Tibial artery (tissue), 4 donors: ENCODE measurements at regions not wholly inside any gene's neighbourhood (a gene's known extent, or its start where the extent isn't known, plus 50 kb on each side); places are given as distances from the start of the nearest gene placed in this dataset.

Source experiments
- DNase-seq, 2 donors: peaks; one replicate each; pipeline ENCODE4 v3.0.0-alpha.2; 2019
- H3K27ac ChIP-seq, 2 donors: fragments of 200-600 bp; sonication (generic) in 1 of 2; 1 replicate in 1 of 2; 2 replicates in 1 of 2; pipeline ENCODE4 v1.5.1; 2018 to 2019; ENCODE audit warnings: mild to moderate bottlenecking in 1 of 2
- H3K27me3 ChIP-seq, 2 donors: fragments of 200-600 bp; sonication (generic) in 1 of 2; one replicate each; pipeline versions ENCODE4 v1.5.1 to v1.6.0; 2016 to 2019
- H3K36me3 ChIP-seq, 3 donors: fragments of 200-600 bp; sonication (generic) in 2 of 3; one replicate each; pipeline ENCODE4 v1.5.1; 2016 to 2019; ENCODE audit warnings: mild to moderate bottlenecking in 2 of 3
- H3K4me1 ChIP-seq, 4 donors: fragments of 200-600 bp; sonication (generic) in 2 of 4; 1 replicate in 3 of 4; 2 replicates in 1 of 4; pipeline ENCODE4 v1.5.1; 2016 to 2019
- H3K4me3 ChIP-seq, 2 donors: fragments of 200-600 bp; sonication (generic) in 1 of 2; 1 replicate in 1 of 2; 2 replicates in 1 of 2; pipeline ENCODE4 v1.5.1; 2018 to 2019; ENCODE audit warnings: mild to moderate bottlenecking in 2 of 2
- H3K9me3 ChIP-seq, 3 donors: fragments of 200-600 bp; sonication (generic) in 1 of 3; one replicate each; pipeline ENCODE4 v1.5.1; 2016 to 2019
- intact Hi-C: fragments of 100-400 bp; cut with DNase I; formaldehyde crosslinking; loops from one replicate; pipeline ENCODE4 v1.15.0; 2023; ENCODE audit warnings: low total_unique reads
- TF ChIP-seq, protein P1 (sequence below), 2 experiments: fragments of 200-600 bp in 1 of 2; fragments of 450-650 bp in 1 of 2; IDR thresholded peaks; one replicate each; pipeline ENCODE4 v1.5.1; 2017 to 2019; ENCODE audit warnings: antibody characterized with exemption in 2 of 2, mild to moderate bottlenecking in 1 of 2, moderate library complexity in 1 of 2

DNA sequence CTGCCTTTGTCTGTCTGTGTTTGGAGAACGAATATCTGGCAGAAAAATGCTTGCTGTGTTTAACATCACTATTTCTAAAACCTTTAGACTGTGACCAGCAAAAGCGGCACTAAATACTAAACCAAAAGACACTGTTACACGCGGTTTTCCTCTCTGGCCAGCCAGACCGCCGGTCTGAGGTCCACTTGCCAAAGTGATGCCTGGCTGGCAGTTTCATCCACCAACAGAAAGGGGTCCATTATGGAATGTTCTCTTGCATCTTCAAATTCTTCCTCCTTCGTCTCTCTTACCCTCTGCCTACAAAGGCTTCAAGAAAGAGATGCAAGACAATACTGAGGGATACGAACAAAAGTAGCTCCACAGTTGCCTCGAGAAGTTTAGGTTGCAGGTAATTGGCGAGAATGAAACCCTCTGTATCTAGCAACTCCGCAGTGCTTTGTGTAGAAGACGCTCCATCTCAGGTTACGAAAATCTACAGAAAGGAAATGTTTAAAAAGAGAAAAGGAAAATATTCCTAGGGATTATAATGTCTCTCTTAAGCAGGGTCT, 176.6 kb downstream of the TRIM27 start:
- Histone ChIP-seq H3K4me1 (no peaks in the 10 kb centered on the region), H3K9me3 (peaks cover 0 to 14% (median 5%) of the 10 kb centered on the region in 3 donors), H3K27me3 (peaks cover 0 to 6% of the 10 kb centered on the region in 2 donors), H3K36me3 (no peaks in the 10 kb centered on the region), H3K4me3 (no peak overlapping the region), H3K27ac (no peak overlapping the region)
- TF ChIP-seq, protein P1, sequence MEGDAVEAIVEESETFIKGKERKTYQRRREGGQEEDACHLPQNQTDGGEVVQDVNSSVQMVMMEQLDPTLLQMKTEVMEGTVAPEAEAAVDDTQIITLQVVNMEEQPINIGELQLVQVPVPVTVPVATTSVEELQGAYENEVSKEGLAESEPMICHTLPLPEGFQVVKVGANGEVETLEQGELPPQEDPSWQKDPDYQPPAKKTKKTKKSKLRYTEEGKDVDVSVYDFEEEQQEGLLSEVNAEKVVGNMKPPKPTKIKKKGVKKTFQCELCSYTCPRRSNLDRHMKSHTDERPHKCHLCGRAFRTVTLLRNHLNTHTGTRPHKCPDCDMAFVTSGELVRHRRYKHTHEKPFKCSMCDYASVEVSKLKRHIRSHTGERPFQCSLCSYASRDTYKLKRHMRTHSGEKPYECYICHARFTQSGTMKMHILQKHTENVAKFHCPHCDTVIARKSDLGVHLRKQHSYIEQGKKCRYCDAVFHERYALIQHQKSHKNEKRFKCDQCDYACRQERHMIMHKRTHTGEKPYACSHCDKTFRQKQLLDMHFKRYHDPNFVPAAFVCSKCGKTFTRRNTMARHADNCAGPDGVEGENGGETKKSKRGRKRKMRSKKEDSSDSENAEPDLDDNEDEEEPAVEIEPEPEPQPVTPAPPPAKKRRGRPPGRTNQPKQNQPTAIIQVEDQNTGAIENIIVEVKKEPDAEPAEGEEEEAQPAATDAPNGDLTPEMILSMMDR (IDR thresholded peaks at IDR 0.05), result no peak
- intact Hi-C loops, result no loop called here
- DNase-seq, result no peak

DNA sequence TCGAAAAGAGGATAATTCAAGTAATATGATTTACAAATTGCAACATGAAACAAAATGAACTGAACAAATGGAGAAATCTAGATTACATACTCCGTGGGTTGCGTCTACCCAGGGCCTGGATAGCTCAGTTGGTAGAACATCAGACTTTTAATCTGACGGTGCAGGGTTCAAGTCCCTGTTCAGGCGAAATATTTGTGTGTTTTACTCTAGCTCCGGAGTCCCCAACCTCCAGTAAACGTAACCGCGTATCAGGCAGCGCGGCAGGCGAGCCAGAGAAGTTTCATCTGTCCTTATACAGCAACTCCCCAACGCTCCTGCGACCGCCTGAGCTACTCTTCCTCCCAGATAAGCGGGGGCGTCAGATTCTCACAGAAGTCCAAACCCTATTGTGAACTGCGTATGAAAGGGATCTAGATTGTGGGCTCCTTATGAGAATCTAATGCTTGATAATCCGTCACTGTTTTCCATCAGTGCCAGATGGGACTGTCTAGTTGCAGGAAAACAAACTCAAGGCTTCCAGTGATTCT, 176.1 kb downstream of the TRIM27 start:
- TF ChIP-seq, protein P1 (IDR thresholded peaks at IDR 0.05), result no peak
- H3K27me3 ChIP-seq, result peaks cover 0 to 5% of the 10 kb centered on the region in 2 donors
- no peak overlapping the region for H3K4me3 ChIP-seq
- no peaks in the 10 kb centered on the region for H3K36me3 ChIP-seq
- peaks cover 0 to 14% (median 5%) of the 10 kb centered on the region in 3 donors for H3K9me3 ChIP-seq
- intact Hi-C loops, result no loop called here
- no peaks in the 10 kb centered on the region for H3K4me1 ChIP-seq
- DNase-seq, result no peak
- no peak overlapping the region for H3K27ac ChIP-seq

DNA sequence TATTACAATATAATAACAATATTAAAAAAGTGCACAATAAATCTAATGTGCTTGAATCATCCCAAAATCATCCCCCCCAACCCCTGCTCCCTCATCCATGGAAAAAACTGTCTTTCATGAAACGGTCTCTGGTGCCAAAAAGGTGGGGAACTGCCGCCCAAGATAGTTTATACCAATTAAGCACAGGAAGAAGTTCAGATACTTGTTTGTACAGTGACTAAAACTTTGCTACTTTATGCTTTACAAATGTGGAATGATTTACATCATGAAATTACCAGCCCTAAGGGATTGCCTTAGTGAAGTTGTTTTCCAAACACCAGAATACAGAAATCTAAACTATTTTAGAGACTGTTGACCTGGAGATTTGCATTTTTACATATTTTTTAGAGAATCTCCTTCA, 175.6 kb downstream of the TRIM27 start:
- intact Hi-C loops, result no loop called here
- no peaks in the 10 kb centered on the region for H3K36me3 ChIP-seq
- H3K4me1 ChIP-seq, result no peaks in the 10 kb centered on the region
- peaks cover 0 to 14% (median 5%) of the 10 kb centered on the region in 3 donors for H3K9me3 ChIP-seq
- no peak overlapping the region for H3K27ac ChIP-seq
- DNase-seq, result no peak
- peaks cover 0 to 3% of the 10 kb centered on the region in 2 donors for H3K27me3 ChIP-seq
- TF ChIP-seq, protein P1 (IDR thresholded peaks at IDR 0.05), result no peak
- H3K4me3 ChIP-seq, result no peak overlapping the region

DNA sequence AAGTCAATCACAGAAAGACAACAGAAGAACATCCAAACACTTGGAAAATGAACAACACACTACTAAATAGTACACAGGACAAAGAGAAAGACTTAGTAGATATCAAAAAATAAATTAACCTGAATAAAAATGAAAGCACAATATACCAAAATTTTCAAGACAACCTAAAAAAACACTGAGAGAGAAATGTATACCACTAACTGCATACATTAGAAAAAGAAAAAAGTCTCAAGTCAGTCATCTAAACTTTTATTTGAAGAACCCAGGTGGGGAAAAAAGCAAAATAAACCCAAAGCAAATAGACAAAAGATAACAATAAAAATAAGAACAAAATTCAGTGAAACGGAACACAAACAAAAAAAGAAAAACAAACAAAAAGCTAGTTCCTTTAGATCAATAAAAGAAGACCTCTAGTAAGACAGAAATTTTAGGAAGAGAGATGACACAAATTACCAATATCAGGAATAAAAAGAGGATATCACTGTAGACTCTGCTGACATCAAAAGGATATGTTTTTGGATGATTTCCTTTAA, 172.8 kb downstream of the TRIM27 start:
- intact Hi-C loops, result no loop called here
- H3K27me3 ChIP-seq, result no peaks in the 10 kb centered on the region

DNA sequence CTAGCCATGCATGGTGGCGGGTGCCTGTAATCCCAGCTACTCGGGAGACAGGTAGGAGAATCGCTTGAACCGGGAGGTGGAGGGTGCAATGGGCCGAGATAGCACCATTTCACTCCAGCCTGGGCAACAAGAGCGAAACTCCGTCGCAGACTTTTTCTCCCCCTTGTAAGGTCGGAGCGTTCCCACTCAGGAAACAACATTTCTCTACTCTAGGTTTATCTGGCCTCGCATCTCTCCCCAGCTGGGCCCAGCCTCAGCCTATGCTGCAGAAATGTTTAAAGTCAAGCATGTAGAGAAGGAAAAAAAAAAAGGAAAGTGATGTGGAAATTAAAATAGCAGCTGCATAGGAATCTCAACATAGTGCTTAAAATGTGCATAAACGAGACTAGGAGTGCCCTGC, 172.3 kb downstream of the TRIM27 start:
- intact Hi-C loops, result no loop called here
- TF ChIP-seq, protein P1 (IDR thresholded peaks at IDR 0.05), result no peak
- Histone ChIP-seq H3K36me3 (no peaks in the 10 kb centered on the region), H3K27me3 (no peaks in the 10 kb centered on the region), H3K27ac (no peak overlapping the region), H3K4me1 (no peaks in the 10 kb centered on the region), H3K4me3 (no peak overlapping the region), H3K9me3 (peaks cover 0 to 14% (median 5%) of the 10 kb centered on the region in 3 donors)
- no peak for DNase-seq

More for the DNA sequence above, 172.8 kb downstream of the TRIM27 start:
- no peaks in the 10 kb centered on the region for H3K4me1 ChIP-seq
- H3K36me3 ChIP-seq, result no peaks in the 10 kb centered on the region
- no peak overlapping the region for H3K27ac ChIP-seq
- no peak for DNase-seq
- peaks cover 0 to 14% (median 5%) of the 10 kb centered on the region in 3 donors for H3K9me3 ChIP-seq
- TF ChIP-seq, protein P1 (IDR thresholded peaks at IDR 0.05), result no peak
- H3K4me3 ChIP-seq, result no peak overlapping the region
